ENCODE measurements at regions not wholly inside any gene's neighbourhood (a gene's known extent, or its start where the extent isn't known, plus 50 kb on each side); places are given as distances from the start of the nearest gene placed in this dataset.

DNA sequence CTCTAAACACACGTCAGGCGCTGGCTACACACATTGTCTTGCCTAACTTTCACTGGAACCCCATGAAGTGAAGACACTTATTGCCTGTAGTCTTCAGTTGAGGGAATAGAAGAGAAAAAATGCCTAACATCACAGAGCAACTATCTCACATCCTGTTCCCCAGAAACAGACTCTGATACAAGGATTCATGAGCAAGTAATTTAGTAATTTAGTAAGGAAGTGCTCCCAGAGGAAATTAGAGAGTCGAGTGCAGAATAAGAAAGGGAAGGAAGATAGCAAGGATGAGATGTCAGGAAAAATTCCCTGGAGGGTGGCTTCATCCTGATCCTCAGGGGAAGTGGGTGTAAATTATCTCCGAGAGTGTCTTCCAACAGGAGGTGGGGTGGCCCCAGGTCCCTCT, 104.0 kb downstream of the FOXA2 start:
- DNase-seq (ENCODE audit: low spot score) = no peak
- TF ChIP-seq, protein P1, sequence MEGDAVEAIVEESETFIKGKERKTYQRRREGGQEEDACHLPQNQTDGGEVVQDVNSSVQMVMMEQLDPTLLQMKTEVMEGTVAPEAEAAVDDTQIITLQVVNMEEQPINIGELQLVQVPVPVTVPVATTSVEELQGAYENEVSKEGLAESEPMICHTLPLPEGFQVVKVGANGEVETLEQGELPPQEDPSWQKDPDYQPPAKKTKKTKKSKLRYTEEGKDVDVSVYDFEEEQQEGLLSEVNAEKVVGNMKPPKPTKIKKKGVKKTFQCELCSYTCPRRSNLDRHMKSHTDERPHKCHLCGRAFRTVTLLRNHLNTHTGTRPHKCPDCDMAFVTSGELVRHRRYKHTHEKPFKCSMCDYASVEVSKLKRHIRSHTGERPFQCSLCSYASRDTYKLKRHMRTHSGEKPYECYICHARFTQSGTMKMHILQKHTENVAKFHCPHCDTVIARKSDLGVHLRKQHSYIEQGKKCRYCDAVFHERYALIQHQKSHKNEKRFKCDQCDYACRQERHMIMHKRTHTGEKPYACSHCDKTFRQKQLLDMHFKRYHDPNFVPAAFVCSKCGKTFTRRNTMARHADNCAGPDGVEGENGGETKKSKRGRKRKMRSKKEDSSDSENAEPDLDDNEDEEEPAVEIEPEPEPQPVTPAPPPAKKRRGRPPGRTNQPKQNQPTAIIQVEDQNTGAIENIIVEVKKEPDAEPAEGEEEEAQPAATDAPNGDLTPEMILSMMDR (IDR thresholded peaks at IDR 0.05) = no peak
- Histone ChIP-seq H3K27ac (no peak overlapping the region), H3K4me3 (no peak overlapping the region)

DNA sequence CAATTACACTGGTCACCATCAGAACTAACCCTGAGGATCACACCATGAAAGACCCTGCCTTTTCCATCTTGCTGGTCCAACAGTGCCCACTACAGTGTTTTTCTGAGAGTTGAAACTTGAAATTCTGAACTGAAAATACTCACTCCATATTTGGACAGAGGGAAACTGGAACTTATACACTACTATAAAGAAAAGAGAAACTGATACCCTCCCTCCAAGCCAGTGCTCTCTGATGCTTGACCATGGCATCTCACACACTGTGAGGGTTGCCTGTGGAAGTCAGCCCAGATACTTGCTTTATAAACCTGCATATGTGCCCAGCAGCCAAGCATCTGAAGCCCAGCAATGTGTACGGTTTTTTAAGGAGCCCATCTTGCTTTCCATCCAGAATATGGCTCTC, 108.7 kb downstream of the FOXA2 start:
- H3K4me3 ChIP-seq = no peak overlapping the region

DNA sequence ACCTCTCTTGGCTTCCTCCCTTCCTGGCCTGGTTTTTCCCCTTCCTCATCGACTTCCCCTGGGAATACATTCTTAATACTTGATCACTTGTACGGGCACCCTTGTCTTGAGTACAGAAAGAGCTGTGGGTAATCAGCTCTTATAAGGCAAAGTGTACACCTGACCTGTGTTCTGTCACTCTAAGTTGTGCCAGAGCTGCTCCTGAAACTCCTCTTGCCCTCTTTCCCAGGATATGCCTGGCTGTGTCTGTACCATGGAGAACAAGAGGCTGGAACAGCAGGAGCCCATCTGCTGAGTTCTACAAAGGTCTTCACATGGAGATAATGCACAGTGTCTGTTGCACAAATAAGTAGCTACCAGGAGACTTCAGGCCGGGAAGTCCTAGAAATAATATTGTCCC, 110.1 kb downstream of the FOXA2 start:
- no peak for DNase-seq (ENCODE audit: low spot score)
- TF ChIP-seq, protein P1 (IDR thresholded peaks at IDR 0.05) = no peak
- H3K27ac ChIP-seq = no peak overlapping the region
- no peak overlapping the region for H3K4me3 ChIP-seq

More for the DNA sequence above, 108.7 kb downstream of the FOXA2 start:
- TF ChIP-seq, protein P1 (IDR thresholded peaks at IDR 0.05) = no peak
- no peak for DNase-seq (ENCODE audit: low spot score)
- no peak overlapping the region for H3K27ac ChIP-seq

DNA sequence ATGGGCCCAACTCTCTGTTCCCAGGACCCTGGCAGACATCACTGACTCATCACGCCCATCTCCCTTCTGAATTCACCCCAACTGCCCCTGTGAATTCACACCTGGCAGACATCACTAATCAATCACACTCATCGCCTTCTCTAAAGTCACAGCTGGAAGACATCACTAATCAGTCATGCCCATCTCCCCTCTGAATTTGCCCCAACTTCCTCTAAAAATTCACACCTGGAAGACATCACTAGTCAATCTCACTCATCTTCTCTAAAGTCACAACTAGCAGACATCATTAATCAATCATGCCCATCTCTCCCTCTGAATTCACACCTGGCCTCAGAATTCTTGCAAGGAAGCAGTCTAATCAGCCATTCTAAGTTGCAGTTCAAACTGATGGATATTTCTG, 111.1 kb downstream of the FOXA2 start:
- Histone ChIP-seq H3K4me3 (no peak overlapping the region), H3K27ac (no peak overlapping the region)
- TF ChIP-seq, protein P1 (IDR thresholded peaks at IDR 0.05) = no peak
- no peak for DNase-seq (ENCODE audit: low spot score)

DNA sequence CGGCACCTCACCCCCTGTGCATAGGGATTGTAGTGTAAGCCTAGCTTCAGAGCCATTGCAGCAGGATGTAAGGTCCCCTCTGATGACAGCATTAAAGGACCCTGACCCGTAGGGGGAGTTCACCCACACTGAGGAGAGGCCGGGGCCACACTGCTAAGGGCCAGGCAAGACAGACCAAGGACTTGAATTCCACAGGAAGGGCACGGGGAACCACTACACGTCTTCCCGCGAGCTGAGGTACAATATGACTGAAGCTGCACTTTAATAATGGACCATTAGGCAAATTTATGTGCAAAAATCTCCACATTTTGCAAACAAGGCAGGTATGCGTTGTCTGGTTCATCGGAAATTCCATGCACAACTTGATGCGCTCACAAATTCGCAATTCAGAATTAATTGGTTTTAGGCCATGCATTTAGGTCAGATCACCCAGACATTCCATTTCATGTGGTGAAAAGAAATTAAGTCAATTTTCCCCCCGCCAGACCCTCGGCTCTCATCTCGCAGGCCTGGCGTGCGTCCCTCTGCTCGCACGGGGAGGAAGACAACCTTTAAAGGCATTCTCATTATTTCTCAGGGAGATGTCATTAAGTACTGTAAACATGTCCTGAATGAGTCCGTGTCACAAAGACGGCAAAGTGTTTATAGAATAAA, 111.8 kb downstream of the FOXA2 start:
- TF ChIP-seq, protein P1 (IDR thresholded peaks at IDR 0.05) = no peak
- H3K27ac ChIP-seq = no peak overlapping the region
- no peak overlapping the region for H3K4me3 ChIP-seq
- DNase-seq (ENCODE audit: low spot score) = no peak

DNA sequence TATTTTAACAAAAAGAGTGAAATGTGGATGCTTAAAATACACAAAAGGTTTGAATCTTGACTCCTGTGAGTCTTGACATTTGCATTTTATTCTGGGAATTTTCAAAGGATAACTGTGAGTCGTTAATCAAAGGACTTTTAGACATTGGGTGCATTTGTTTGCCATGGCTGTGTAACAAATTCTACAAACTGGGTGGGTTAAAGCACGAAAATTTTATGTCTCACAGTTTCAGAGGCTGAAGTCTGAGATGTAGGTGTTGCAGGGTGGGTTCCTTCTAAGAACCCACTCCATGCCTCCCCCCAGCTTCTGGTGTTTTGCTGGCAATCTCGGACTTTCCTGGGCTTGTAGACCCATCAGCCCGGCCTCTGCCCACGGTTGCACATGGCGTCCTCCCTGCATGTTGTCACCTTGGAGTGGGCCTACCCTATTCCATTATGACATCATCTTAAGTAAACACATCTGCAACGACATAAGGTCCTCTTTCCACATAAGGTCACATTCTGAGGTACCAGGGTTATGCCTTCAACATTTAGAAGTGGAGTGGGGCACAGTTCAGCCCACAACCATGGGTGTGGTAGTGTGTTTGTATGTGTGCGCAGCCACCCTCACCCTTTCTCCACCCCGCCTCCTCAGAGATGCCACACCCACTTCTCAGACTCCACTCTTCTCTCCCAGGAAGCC, 113.1 kb downstream of the FOXA2 start:
- no peak for DNase-seq (ENCODE audit: low spot score)
- Histone ChIP-seq H3K27ac (no peak overlapping the region), H3K4me3 (no peak overlapping the region)
- TF ChIP-seq, protein P1 (IDR thresholded peaks at IDR 0.05) = no peak

DNA sequence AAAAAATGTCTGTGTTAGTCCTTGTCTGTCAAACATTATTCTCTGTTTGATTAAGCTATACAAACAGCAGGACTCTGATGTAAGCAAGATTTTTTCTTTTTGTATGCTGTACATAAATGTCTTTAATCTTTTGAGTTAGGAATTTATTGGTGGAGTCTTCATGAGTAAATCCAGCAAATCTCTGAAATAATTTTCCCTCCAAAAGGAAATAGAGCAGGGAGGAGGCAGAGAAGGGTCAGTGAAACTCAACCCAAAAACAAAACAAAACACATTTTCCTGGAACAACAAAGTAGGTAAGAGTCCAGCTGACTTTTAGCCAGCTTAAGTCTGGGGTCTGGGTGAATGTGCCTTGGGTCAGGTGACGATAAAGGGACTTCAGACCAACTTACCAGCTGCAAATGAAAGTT, 113.7 kb downstream of the FOXA2 start:
- Histone ChIP-seq H3K27ac (no peak overlapping the region), H3K4me3 (no peak overlapping the region)
- DNase-seq (ENCODE audit: low spot score) = no peak
- TF ChIP-seq, protein P1 (IDR thresholded peaks at IDR 0.05) = no peak

Measured in coronary artery (tissue), 2 donors.